Panc1 (cell line): ENCODE measurements at regions not wholly inside any gene's neighbourhood (a gene's known extent, or its start where the extent isn't known, plus 50 kb on each side); places are given as distances from the start of the nearest gene placed in this dataset.

Experiments used
- ATAC-seq: fragments of 200-7000 bp; cut with Tn5 transposase; 2 replicates; pipeline ENCODE4 v1.9.1; 2020; ENCODE audit warnings: mild to moderate bottlenecking, moderate library complexity
- BruUV-seq: library from RNA; stranded (reverse); fragments of 400-500 nt; replicated peaks from 2 replicates; lab custom pipeline; 2021; lab: Mats Ljungman, UMichigan
- CTCF ChIA-PET: fragments of 300-600 bp; sonication (Branson Sonifier 250); formaldehyde crosslinking; loops from one replicate; lab custom pipeline; 2022; ENCODE audit warnings: antibody characterized with exemption; lab: Charles Lee
- POLR2A ChIA-PET: fragments of 300-600 bp; sonication (Branson Sonifier 250); formaldehyde crosslinking; loops from one replicate; lab custom pipeline; 2022; ENCODE audit warnings: antibody characterized with exemption; lab: Charles Lee
- DNase-seq: peaks from one replicate; pipeline ENCODE4 v3.0.0-alpha.2; 2010; ENCODE audit warnings: low read depth, low spot score
- H3K27ac ChIP-seq: 2 replicates; pipeline ENCODE4 v1.5.1; 2011; ENCODE audit warnings: mild to moderate bottlenecking, low read length, inconsistent platforms
- H3K27me3 ChIP-seq: fragments of 200-500 bp; sonication (Bioruptor generic); 2 replicates; pipeline ENCODE4 v1.6.0; 2014; ENCODE audit warnings: low read length, inconsistent platforms; ENCODE audit not compliant: control insufficient read depth, insufficient read depth
- H3K36me3 ChIP-seq: fragments of 200-500 bp; sonication (Bioruptor generic); 2 replicates; pipeline ENCODE4 v1.5.1; 2014; ENCODE audit warnings: inconsistent platforms, mild to moderate bottlenecking, low read length, moderate library complexity; ENCODE audit not compliant: control insufficient read depth, insufficient read depth
- H3K4me1 ChIP-seq: 2 replicates; pipeline ENCODE4 v1.5.1; 2011; ENCODE audit warnings: inconsistent platforms, mild to moderate bottlenecking, low read length, moderate library complexity; ENCODE audit not compliant: control insufficient read depth, insufficient read depth
- H3K4me3 ChIP-seq, 2 experiments: 2 replicates each; pipeline ENCODE4 v1.5.1; 2011 to 2012; ENCODE audit warnings: low read depth in 2 of 2, low read length in 2 of 2, mild to moderate bottlenecking in 2 of 2, inconsistent platforms in 1 of 2, moderate library complexity in 1 of 2
- H3K9me3 ChIP-seq: fragments of 200-500 bp; sonication (Bioruptor generic); 2 replicates; pipeline ENCODE4 v1.5.1; 2014; ENCODE audit warnings: low read depth, mild to moderate bottlenecking, inconsistent platforms, low read length, moderate library complexity; ENCODE audit not compliant: control insufficient read depth, insufficient read depth
- POLR2AphosphoS5 ChIP-seq: IDR thresholded peaks from 2 replicates; pipeline ENCODE4 v1.6.1; 2012; ENCODE audit warnings: mild to moderate bottlenecking, low read depth, low read length, moderate library complexity
- SIN3A ChIP-seq: IDR thresholded peaks from 2 replicates; pipeline ENCODE4 v1.6.1; 2012; ENCODE audit warnings: low read depth, mild to moderate bottlenecking, low read length, moderate library complexity, borderline replicate concordance; ENCODE audit not compliant: insufficient read depth
- TCF7L2 ChIP-seq: IDR thresholded peaks from 2 replicates; pipeline ENCODE4 v1.6.1; 2011; ENCODE audit warnings: mild to moderate bottlenecking, low read depth, low read length, inconsistent platforms
- in situ Hi-C: cut with HindIII; loops from 2 replicates; pipeline ENCODE4 v1.10.0; 2016; ENCODE audit warnings: low sequenced_read_pairs, low pct_unique_long_range_greater_than_20kb
- intact Hi-C: fragments of 100-400 bp; cut with micrococcal nuclease; formaldehyde crosslinking; loops from one replicate; pipeline ENCODE4 v1.10.0; 2022; ENCODE audit not compliant: unreplicated experiment
- TF ChIP-seq, protein P1 (sequence below), 2 experiments: IDR thresholded peaks; 2 replicates each; pipeline ENCODE4 v1.6.1; 2011 to 2012; ENCODE audit warnings: low read depth in 2 of 2, control low read depth in 1 of 2, low read length in 1 of 2, mild to moderate bottlenecking in 1 of 2, moderate library complexity in 1 of 2; ENCODE audit not compliant: insufficient read depth in 1 of 2
- TF ChIP-seq, protein P2 (sequence below): fragments of 450-650 bp; IDR thresholded peaks from 2 replicates; pipeline ENCODE4 v1.5.1; 2017; ENCODE audit warnings: mild to moderate bottlenecking

DNA sequence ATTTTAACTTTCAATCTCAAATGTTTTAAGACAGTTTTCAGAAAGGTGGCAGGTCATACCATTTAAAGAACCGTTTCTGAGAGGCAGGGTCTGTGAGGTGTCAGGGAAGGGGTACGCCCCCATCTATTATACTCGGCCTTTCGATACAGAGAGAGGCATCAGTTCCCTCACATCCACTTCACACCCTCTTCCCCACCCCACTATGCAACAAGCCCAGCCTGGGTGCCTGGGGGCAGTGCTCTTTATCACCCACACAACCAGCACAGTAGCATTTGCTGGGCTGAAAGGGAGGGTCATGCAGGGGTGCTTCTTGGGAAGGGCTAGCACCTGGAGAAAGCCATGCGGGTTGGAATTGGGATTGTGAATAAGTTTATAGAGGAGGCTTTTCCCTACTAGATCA is 56.0 kb upstream of the KCNMB2 start:
- CTCF ChIA-PET = no interaction called here
- no peaks in the 10 kb centered on the region for H3K36me3 ChIP-seq
- no peak overlapping the region for H3K27ac ChIP-seq
- no peak overlapping the region for H3K4me3 ChIP-seq
- POLR2A ChIA-PET = no interaction called here
- BruUV-seq = no TSS peak
- DNase-seq (no peak), ATAC-seq (no peak)
- TF ChIP-seq, protein P1, sequence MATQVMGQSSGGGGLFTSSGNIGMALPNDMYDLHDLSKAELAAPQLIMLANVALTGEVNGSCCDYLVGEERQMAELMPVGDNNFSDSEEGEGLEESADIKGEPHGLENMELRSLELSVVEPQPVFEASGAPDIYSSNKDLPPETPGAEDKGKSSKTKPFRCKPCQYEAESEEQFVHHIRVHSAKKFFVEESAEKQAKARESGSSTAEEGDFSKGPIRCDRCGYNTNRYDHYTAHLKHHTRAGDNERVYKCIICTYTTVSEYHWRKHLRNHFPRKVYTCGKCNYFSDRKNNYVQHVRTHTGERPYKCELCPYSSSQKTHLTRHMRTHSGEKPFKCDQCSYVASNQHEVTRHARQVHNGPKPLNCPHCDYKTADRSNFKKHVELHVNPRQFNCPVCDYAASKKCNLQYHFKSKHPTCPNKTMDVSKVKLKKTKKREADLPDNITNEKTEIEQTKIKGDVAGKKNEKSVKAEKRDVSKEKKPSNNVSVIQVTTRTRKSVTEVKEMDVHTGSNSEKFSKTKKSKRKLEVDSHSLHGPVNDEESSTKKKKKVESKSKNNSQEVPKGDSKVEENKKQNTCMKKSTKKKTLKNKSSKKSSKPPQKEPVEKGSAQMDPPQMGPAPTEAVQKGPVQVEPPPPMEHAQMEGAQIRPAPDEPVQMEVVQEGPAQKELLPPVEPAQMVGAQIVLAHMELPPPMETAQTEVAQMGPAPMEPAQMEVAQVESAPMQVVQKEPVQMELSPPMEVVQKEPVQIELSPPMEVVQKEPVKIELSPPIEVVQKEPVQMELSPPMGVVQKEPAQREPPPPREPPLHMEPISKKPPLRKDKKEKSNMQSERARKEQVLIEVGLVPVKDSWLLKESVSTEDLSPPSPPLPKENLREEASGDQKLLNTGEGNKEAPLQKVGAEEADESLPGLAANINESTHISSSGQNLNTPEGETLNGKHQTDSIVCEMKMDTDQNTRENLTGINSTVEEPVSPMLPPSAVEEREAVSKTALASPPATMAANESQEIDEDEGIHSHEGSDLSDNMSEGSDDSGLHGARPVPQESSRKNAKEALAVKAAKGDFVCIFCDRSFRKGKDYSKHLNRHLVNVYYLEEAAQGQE (IDR thresholded peaks at IDR 0.05; ENCODE audit: insufficient read depth in 1 of 2, low read depth in 2 of 2, low read length in 1 of 2) = no peak
- no peak for TF ChIP-seq SIN3A
- TF ChIP-seq, protein P2, sequence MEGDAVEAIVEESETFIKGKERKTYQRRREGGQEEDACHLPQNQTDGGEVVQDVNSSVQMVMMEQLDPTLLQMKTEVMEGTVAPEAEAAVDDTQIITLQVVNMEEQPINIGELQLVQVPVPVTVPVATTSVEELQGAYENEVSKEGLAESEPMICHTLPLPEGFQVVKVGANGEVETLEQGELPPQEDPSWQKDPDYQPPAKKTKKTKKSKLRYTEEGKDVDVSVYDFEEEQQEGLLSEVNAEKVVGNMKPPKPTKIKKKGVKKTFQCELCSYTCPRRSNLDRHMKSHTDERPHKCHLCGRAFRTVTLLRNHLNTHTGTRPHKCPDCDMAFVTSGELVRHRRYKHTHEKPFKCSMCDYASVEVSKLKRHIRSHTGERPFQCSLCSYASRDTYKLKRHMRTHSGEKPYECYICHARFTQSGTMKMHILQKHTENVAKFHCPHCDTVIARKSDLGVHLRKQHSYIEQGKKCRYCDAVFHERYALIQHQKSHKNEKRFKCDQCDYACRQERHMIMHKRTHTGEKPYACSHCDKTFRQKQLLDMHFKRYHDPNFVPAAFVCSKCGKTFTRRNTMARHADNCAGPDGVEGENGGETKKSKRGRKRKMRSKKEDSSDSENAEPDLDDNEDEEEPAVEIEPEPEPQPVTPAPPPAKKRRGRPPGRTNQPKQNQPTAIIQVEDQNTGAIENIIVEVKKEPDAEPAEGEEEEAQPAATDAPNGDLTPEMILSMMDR = no peak
- TF ChIP-seq POLR2AphosphoS5 = no peak
- TF ChIP-seq TCF7L2 = no peak
- intact Hi-C loops = no loop called here
- H3K9me3 ChIP-seq = no peaks in the 10 kb centered on the region
- no peaks in the 10 kb centered on the region for H3K4me1 ChIP-seq
- in situ Hi-C loops = no loop called here
- peaks cover 5% of the 10 kb centered on the region; the same call in 1 of the 2 replicates for H3K27me3 ChIP-seq

DNA sequence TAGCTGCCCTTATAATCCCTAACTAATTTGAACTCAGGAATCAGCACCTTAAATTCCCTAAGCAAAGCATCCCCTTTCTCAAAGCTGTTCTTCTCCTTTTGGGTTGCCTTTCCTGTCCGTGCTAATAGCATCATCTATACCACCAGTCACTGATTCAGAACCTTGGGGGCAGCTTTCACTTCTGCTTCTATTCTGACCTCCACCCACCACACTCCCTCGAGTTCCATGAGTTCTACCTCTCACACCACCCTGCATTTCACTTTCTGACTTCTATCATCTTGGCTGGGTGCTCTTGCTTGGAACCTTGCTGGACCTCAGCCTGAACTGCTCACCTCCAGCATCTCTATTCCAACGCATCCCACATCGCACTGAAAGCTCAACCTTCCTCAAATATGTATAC is 55.4 kb upstream of the KCNMB2 start:
- intact Hi-C loops = no loop called here
- ChIA-PET CTCF (no interaction called here), POLR2A (no interaction called here)
- Histone ChIP-seq H3K9me3 (no peaks in the 10 kb centered on the region), H3K27me3 (peaks cover 5% of the 10 kb centered on the region; the same call in 1 of the 2 replicates), H3K27ac (no peak overlapping the region), H3K4me1 (no peaks in the 10 kb centered on the region), H3K36me3 (no peaks in the 10 kb centered on the region), H3K4me3 (no peak overlapping the region)
- in situ Hi-C loops = no loop called here
- DNase-seq (no peak), ATAC-seq (no peak)
- TF ChIP-seq, protein P2 = no peak
- TF ChIP-seq SIN3A (no peak), TCF7L2 (no peak), POLR2AphosphoS5 (no peak)
- TF ChIP-seq, protein P1 (IDR thresholded peaks at IDR 0.05; ENCODE audit: insufficient read depth in 1 of 2, low read depth in 2 of 2, low read length in 1 of 2) = no peak
- BruUV-seq = no TSS peak
